ENCODE measurements at regions not wholly inside any gene's neighbourhood (a gene's known extent, or its start where the extent isn't known, plus 50 kb on each side); places are given as distances from the start of the nearest gene placed in this dataset.

DNA sequence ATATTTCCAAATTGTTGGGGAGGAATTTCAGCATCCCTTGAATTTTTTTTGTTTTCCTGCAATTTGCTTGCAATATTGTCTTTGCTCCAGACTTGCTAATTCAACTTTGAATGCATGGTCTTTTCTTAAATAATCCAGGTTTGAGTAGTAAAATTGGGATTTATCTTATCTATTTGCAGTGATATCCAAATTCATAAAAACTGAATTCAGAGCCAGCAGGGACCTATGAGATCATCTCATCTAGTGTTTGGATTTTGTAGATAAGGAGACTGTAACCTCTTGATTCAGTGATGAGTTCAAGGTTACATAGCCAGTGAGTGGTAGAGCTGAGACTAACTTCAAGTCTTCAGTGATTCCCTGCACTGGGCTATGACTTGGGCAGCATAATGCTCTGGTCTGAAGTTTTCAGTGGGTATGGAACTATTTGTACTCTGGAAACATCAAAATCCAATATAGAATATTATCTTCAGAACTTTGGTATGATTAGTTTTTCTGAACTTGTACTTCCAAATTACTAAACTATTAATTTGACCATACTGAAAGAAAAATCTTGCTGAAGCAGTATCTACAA is 109.4 kb downstream of the DISP1 start:
- Mint-ChIP-seq H3K27ac (no peak overlapping the region), H3K9me3 (no peaks in the 10 kb centered on the region), H3K36me3 (ENCODE audit: low read depth) (peaks cover 4% of the 10 kb centered on the region), H3K4me1 (ENCODE audit: low read depth) (no peaks in the 10 kb centered on the region), H3K4me3 (no peak overlapping the region), H3K27me3 (no peaks in the 10 kb centered on the region)
- Histone ChIP-seq H3K4me1 (ENCODE audit: insufficient read depth, low read length) (no peaks in the 10 kb centered on the region), H3K9me3 (ENCODE audit: control insufficient read depth in 1 of 2, insufficient read depth in 1 of 2, low read length in 2 of 2) (no peaks in the 10 kb centered on the region), H3K4me3 (ENCODE audit: low read length) (no peak overlapping the region), H3K27me3 (ENCODE audit: control insufficient read depth in 1 of 2, insufficient read depth in 2 of 2, low read length in 2 of 2) (no peaks in the 10 kb centered on the region), H3K27ac (ENCODE audit: low read depth in 1 of 2, low read length in 2 of 2) (no peak overlapping the region), H3K36me3 (ENCODE audit: insufficient read depth, low read length) (no peaks in the 10 kb centered on the region)
- intact Hi-C loops (cut with DNase I, micrococcal nuclease), result no loop called here
- ChIA-PET POLR2A (no interaction called here), CTCF (no interaction called here)
- ATAC-seq (ENCODE audit: poor library complexity), result no peak
- no peak for DNase-seq
- TF ChIP-seq, protein P1, sequence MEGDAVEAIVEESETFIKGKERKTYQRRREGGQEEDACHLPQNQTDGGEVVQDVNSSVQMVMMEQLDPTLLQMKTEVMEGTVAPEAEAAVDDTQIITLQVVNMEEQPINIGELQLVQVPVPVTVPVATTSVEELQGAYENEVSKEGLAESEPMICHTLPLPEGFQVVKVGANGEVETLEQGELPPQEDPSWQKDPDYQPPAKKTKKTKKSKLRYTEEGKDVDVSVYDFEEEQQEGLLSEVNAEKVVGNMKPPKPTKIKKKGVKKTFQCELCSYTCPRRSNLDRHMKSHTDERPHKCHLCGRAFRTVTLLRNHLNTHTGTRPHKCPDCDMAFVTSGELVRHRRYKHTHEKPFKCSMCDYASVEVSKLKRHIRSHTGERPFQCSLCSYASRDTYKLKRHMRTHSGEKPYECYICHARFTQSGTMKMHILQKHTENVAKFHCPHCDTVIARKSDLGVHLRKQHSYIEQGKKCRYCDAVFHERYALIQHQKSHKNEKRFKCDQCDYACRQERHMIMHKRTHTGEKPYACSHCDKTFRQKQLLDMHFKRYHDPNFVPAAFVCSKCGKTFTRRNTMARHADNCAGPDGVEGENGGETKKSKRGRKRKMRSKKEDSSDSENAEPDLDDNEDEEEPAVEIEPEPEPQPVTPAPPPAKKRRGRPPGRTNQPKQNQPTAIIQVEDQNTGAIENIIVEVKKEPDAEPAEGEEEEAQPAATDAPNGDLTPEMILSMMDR (IDR thresholded peaks at IDR 0.05), result no peak

DNA sequence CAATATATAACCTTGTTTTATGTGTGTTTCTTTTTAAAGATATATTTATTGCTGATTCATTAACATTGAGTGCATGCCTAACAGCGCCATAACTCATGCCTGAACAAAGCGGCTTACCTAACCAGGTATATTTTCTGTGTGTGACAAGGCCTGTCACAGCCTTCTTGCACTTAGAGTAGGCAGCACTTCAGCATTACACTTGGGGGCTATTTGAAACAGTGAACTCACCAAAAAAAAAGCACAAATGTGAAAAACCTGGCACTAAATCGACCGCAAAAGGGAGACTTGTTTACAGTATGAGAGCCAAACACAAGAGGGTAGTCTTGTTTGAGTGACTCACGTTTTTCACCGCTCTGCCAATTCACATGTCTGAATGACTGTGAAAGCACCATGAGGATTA is 111.7 kb downstream of the DISP1 start:
- ATAC-seq (ENCODE audit: poor library complexity) (no peak), DNase-seq (no peak)
- Histone ChIP-seq H3K9me3 (ENCODE audit: control insufficient read depth in 1 of 2, insufficient read depth in 1 of 2, low read length in 2 of 2) (no peaks in the 10 kb centered on the region), H3K36me3 (ENCODE audit: insufficient read depth, low read length) (no peaks in the 10 kb centered on the region), H3K27ac (ENCODE audit: low read depth in 1 of 2, low read length in 2 of 2) (no peak overlapping the region), H3K4me3 (ENCODE audit: low read length) (no peak overlapping the region), H3K4me1 (ENCODE audit: insufficient read depth, low read length) (no peaks in the 10 kb centered on the region), H3K27me3 (ENCODE audit: control insufficient read depth in 1 of 2, insufficient read depth in 2 of 2, low read length in 2 of 2) (no peaks in the 10 kb centered on the region)
- TF ChIP-seq, protein P1 (IDR thresholded peaks at IDR 0.05), result no peak
- intact Hi-C loops (cut with DNase I, micrococcal nuclease), result no loop called here
- Mint-ChIP-seq H3K4me3 (no peak overlapping the region), H3K4me1 (ENCODE audit: low read depth) (no peaks in the 10 kb centered on the region), H3K36me3 (ENCODE audit: low read depth) (no peaks in the 10 kb centered on the region), H3K27me3 (no peaks in the 10 kb centered on the region), H3K9me3 (no peaks in the 10 kb centered on the region), H3K27ac (no peak overlapping the region)
- ChIA-PET CTCF (no interaction called here), POLR2A (no interaction called here)

DNA sequence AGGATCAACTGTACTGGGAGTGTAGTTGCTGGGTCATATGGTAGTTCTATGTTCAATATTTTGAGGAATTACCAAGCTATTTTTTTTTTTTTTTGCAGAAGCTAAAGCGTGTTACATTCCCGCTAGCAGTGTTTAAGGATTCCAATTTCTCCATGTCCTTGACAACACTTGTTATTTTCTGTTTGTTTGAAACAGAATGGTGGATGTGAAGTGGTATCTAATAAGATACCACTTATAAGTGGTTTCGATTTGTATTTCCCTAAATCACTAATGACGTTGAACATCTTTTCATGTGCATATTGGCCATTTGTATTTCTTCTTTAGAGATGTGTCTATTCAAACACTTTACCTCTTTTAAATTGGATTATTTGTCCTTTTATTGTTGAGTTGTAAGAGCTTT is 112.2 kb downstream of the DISP1 start:
- TF ChIP-seq, protein P1 (IDR thresholded peaks at IDR 0.05), result no peak
- Histone ChIP-seq H3K27me3 (ENCODE audit: control insufficient read depth in 1 of 2, insufficient read depth in 2 of 2, low read length in 2 of 2) (no peaks in the 10 kb centered on the region), H3K4me3 (ENCODE audit: low read length) (no peak overlapping the region), H3K4me1 (ENCODE audit: insufficient read depth, low read length) (no peaks in the 10 kb centered on the region), H3K36me3 (ENCODE audit: insufficient read depth, low read length) (no peaks in the 10 kb centered on the region), H3K9me3 (ENCODE audit: control insufficient read depth in 1 of 2, insufficient read depth in 1 of 2, low read length in 2 of 2) (no peaks in the 10 kb centered on the region), H3K27ac (ENCODE audit: low read depth in 1 of 2, low read length in 2 of 2) (no peak overlapping the region)
- intact Hi-C loops (cut with DNase I, micrococcal nuclease), result no loop called here
- Mint-ChIP-seq H3K9me3 (no peaks in the 10 kb centered on the region), H3K36me3 (ENCODE audit: low read depth) (no peaks in the 10 kb centered on the region), H3K27ac (no peak overlapping the region), H3K4me3 (no peak overlapping the region), H3K27me3 (no peaks in the 10 kb centered on the region), H3K4me1 (ENCODE audit: low read depth) (no peaks in the 10 kb centered on the region)
- POLR2A ChIA-PET, result no interaction called here
- CTCF ChIA-PET, result no interaction called here
- DNase-seq, result no peak
- no peak for ATAC-seq (ENCODE audit: poor library complexity)
